NCI-H128 (cell line): ENCODE measurements at regions not wholly inside any gene's neighbourhood (a gene's known extent, or its start where the extent isn't known, plus 50 kb on each side); places are given as distances from the start of the nearest gene placed in this dataset.

Experiments
- DNase-seq: peaks from one replicate; lab custom pipeline; 2025; ENCODE audit not compliant: unreplicated experiment; lab: John Stamatoyannopoulos, UW

GRCh38 chr5:147162740-147163139, 72.1 kb upstream of the STK32A start:
- no peak for DNase-seq

GRCh38 chr5:147167529-147167928, 67.3 kb upstream of the STK32A start:
- no peak for DNase-seq

- no peak for DNase-seq
Measured at GRCh38 chr5:147168578-147169327, 66.1 kb upstream of the STK32A start.

- DNase-seq, result no peak
Measured at GRCh38 chr5:147169399-147169798, 65.4 kb upstream of the STK32A start.

- DNase-seq, result no peak
Measured at GRCh38 chr5:147169901-147170300, 64.9 kb upstream of the STK32A start.

DNA sequence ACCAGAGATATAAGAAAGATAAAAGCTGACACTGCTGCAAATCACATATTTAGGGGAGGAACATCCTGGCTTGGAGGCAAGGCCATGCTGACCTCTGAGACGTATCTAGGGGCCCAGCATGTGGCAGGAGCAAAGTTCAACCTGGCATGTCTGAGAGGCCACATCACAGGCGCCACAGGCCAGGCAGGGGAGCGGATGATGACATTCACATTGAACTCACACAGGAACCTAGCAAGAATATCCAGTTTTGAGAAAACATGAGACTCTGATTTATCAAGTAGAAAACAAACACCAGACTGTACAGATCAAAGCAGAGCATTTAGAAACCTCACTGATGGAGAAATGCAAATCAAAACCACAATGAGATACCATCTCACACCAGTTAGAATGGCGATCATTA, 64.2 kb upstream of the STK32A start:
- no peak for DNase-seq

GRCh38 chr5:147174671-147175265, 60.1 kb upstream of the STK32A start:
- no peak for DNase-seq

GRCh38 chr5:147175516-147176097, 59.2 kb upstream of the STK32A start:
- DNase-seq, result no peak

DNA sequence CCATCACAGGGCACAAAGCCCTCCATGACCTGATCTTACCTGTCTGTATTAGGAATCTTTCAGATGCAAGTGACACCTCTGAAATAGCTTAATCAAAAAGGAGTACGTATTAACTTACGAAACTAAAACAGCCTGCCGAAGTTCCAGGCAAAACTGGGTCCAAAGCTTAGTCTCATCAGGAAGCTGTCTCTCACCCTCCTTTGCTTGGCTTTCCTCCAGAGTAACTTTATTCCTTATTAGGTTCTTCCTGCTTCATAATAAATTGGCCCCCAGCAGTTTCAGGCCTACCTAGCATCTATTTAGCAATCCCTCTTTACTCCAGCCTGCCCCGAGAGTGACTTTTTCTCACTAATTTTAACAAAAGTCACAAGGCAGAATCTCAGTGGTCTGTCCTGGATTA, 58.4 kb upstream of the STK32A start:
- DNase-seq, result no peak

DNA sequence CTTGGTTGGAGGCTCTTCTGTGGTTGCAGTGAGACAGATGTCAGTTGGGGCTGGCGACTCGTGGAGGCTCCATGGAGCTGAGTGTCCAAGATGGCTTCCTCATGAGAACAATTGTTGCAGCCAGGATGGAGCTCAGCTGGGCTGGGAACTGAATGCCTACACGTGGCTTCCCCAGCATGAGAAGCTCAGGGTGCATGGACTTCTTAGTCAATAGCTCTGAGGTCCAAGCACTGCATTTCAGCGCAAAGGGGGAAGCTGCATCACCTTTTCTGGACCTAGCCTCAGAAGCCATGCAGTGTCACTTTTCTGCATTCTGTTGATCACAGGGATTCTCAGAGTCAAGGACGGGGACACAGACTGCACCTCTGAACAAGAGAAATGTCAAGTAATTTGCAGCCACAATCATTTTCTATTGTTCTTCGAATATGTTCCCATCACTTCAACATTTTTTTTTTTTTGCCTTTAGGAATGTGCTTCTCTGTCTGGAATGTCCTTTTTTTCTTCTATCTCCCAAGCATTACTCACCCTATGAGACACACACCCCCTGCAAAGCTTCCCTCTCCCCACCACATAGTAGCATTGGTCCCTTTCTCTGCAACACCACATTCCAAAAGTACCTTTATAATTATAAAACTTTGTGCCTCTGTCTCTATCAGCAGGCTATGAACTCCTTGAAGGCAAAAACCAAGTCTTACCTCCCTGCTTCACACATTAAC, 57.5 kb upstream of the STK32A start:
- no peak for DNase-seq

GRCh38 chr5:147179562-147180147, 55.2 kb upstream of the STK32A start:
- no peak for DNase-seq

GRCh38 chr5:147180751-147181150, 54.1 kb upstream of the STK32A start:
- DNase-seq, result no peak
